Brain microvascular endothelial cell (primary cell): ENCODE measurements at regions not wholly inside any gene's neighbourhood (a gene's known extent, or its start where the extent isn't known, plus 50 kb on each side); places are given as distances from the start of the nearest gene placed in this dataset.

ENCODE experiments used
- DNase-seq: peaks from one replicate; pipeline ENCODE4 v3.0.0-alpha.2; 2020
- H3K27ac ChIP-seq: fragments of 250-450 bp; sonication (Bioruptor Pico); 2 replicates; pipeline ENCODE4 v1.5.1; 2020; ENCODE audit warnings: mild to moderate bottlenecking, moderate library complexity
- H3K27me3 ChIP-seq: fragments of 250-450 bp; sonication (Bioruptor Pico); replicated peaks from 2 replicates; pipeline ENCODE4 v1.5.1; 2020; ENCODE audit warnings: mild to moderate bottlenecking
- H3K36me3 ChIP-seq: fragments of 250-450 bp; sonication (Bioruptor Pico); replicated peaks from 2 replicates; pipeline ENCODE4 v1.5.1; 2020; ENCODE audit warnings: mild to moderate bottlenecking
- H3K4me3 ChIP-seq: 2 replicates; pipeline ENCODE4 v1.5.1; 2011; ENCODE audit warnings: low read depth, mild to moderate bottlenecking, control low read depth, low read length, moderate library complexity
- CTCF ChIP-seq: IDR thresholded peaks from 2 replicates; pipeline ENCODE4 v1.5.1; 2011; ENCODE audit warnings: low read depth, mild to moderate bottlenecking, moderate library complexity, low read length, control low read depth, inconsistent platforms; ENCODE audit errors: missing control alignments
- in situ Hi-C: cut with HindIII; loops from 2 replicates; pipeline ENCODE4 v1.10.0; 2017; ENCODE audit warnings: low sequenced_read_pairs, low pct_ligation_motif_present

GRCh38 chr2:7309582-7309981 is 392.4 kb downstream of the RNF144A start:
- no peak for DNase-seq
- H3K4me3 ChIP-seq: no peak overlapping the region
- no peak overlapping the region for H3K27ac ChIP-seq
- TF ChIP-seq CTCF: no peak
- no peaks in the 10 kb centered on the region for H3K36me3 ChIP-seq
- in situ Hi-C loops: no loop called here
- no peaks in the 10 kb centered on the region for H3K27me3 ChIP-seq

GRCh38 chr2:7324706-7325105 is 407.5 kb downstream of the RNF144A start:
- no peaks in the 10 kb centered on the region for H3K36me3 ChIP-seq
- DNase-seq: no peak
- no peak for TF ChIP-seq CTCF
- no peaks in the 10 kb centered on the region for H3K27me3 ChIP-seq
- in situ Hi-C loops: no loop called here
- no peak overlapping the region for H3K27ac ChIP-seq
- H3K4me3 ChIP-seq: no peak overlapping the region

GRCh38 chr2:7325186-7325585 is 408.0 kb downstream of the RNF144A start:
- Histone ChIP-seq H3K4me3 (no peak overlapping the region), H3K27ac (no peak overlapping the region), H3K27me3 (no peaks in the 10 kb centered on the region), H3K36me3 (no peaks in the 10 kb centered on the region)
- in situ Hi-C loops: no loop called here
- no peak for DNase-seq
- no peak for TF ChIP-seq CTCF

- Histone ChIP-seq H3K36me3 (no peaks in the 10 kb centered on the region), H3K4me3 (no peak overlapping the region), H3K27ac (no peak overlapping the region), H3K27me3 (no peaks in the 10 kb centered on the region)
- in situ Hi-C loops: no loop called here
- no peak for DNase-seq
- no peak for TF ChIP-seq CTCF
These were observed 412.3 kb downstream of the RNF144A start for GRCh38 chr2:7329465-7329864.

- no peaks in the 10 kb centered on the region for H3K36me3 ChIP-seq
- no peak for DNase-seq
- no peak for TF ChIP-seq CTCF
- no peak overlapping the region for H3K27ac ChIP-seq
- no peak overlapping the region for H3K4me3 ChIP-seq
- in situ Hi-C loops: no loop called here
- no peaks in the 10 kb centered on the region for H3K27me3 ChIP-seq
These were observed 416.1 kb downstream of the RNF144A start for GRCh38 chr2:7333189-7333765.

- in situ Hi-C loops: no loop called here
- Histone ChIP-seq H3K36me3 (no peaks in the 10 kb centered on the region), H3K27ac (no peak overlapping the region), H3K4me3 (no peak overlapping the region), H3K27me3 (no peaks in the 10 kb centered on the region)
- no peak for DNase-seq
- TF ChIP-seq CTCF: no peak
These were observed 416.8 kb downstream of the RNF144A start for GRCh38 chr2:7333960-7334493.
